ENCODE measurements at regions not wholly inside any gene's neighbourhood (a gene's known extent, or its start where the extent isn't known, plus 50 kb on each side); places are given as distances from the start of the nearest gene placed in this dataset.

GRCh38 chr1:168970926-168971659 lies 135.4 kb upstream of the ATP1B1 start:
- TF ChIP-seq POLR2A (IDR thresholded peaks at IDR 0.05) (no peak), CTCF (IDR thresholded peaks at IDR 0.05) (no peak)

All from right lobe of liver (tissue), 4 donors.